Vagina (tissue), 2 donors: ENCODE measurements at regions not wholly inside any gene's neighbourhood (a gene's known extent, or its start where the extent isn't known, plus 50 kb on each side); places are given as distances from the start of the nearest gene placed in this dataset.

Experiments used
- POLR2A ChIP-seq, 2 donors: fragments of 450-650 bp; IDR thresholded peaks; one replicate each; pipeline ENCODE4 v1.6.1; 2017; ENCODE audit warnings: antibody characterized with exemption in 2 of 2, mild to moderate bottlenecking in 2 of 2, moderate library complexity in 2 of 2
- POLR2AphosphoS5 ChIP-seq, 2 donors: sonication (generic); formaldehyde crosslinking; IDR thresholded peaks; one replicate each; pipeline ENCODE4 v1.9.0; 2017; ENCODE audit warnings: antibody characterized with exemption in 2 of 2, mild to moderate bottlenecking in 2 of 2, low read depth in 1 of 2; ENCODE audit not compliant: insufficient read depth in 1 of 2
- TF ChIP-seq, protein P1 (sequence below), 3 experiments: fragments of 450-650 bp in 2 of 3; fragments of 200-600 bp in 1 of 3; sonication (generic) in 1 of 3; IDR thresholded peaks; one replicate each; pipeline ENCODE4 v1.5.1; 2017 to 2019; ENCODE audit warnings: antibody characterized with exemption in 3 of 3, mild to moderate bottlenecking in 2 of 3, moderate library complexity in 2 of 3

DNA sequence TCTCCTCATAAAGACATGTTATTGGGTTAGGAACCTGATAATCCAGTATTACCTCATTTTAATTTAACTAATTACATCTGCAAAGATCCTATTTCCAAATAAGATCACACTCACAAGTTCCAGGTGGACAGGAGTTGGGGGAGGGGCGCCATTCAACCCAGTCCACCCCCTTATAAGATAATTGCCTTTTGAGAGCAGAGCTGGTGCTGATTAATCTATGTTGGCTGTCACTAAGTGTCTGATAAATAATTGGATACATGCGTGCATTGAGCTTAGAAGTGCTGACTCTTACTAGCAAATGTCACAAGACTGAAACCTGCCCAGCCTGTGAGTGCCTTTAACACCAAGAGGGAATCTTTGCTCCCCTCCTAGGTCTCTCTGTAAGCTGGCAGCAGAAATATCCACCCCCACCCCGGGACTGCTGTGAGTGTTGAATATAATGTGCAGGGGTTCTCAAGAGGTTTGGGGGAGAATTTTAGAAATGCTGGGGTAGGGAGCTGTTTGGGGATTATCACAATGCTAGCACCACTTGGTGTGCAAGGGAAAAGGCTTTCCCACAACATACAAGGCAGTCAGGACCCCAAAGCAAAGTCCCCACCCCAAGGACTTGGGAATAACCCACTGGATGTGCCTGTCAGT, 87.5 kb downstream of the ANKRD60 start:
- TF ChIP-seq, protein P1, sequence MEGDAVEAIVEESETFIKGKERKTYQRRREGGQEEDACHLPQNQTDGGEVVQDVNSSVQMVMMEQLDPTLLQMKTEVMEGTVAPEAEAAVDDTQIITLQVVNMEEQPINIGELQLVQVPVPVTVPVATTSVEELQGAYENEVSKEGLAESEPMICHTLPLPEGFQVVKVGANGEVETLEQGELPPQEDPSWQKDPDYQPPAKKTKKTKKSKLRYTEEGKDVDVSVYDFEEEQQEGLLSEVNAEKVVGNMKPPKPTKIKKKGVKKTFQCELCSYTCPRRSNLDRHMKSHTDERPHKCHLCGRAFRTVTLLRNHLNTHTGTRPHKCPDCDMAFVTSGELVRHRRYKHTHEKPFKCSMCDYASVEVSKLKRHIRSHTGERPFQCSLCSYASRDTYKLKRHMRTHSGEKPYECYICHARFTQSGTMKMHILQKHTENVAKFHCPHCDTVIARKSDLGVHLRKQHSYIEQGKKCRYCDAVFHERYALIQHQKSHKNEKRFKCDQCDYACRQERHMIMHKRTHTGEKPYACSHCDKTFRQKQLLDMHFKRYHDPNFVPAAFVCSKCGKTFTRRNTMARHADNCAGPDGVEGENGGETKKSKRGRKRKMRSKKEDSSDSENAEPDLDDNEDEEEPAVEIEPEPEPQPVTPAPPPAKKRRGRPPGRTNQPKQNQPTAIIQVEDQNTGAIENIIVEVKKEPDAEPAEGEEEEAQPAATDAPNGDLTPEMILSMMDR (IDR thresholded peaks at IDR 0.05), result no peak
- TF ChIP-seq POLR2A (IDR thresholded peaks at IDR 0.05), result no peak
- TF ChIP-seq POLR2AphosphoS5 (IDR thresholded peaks at IDR 0.05; ENCODE audit: insufficient read depth in 1 of 2, low read depth in 1 of 2), result no peak
